ENCODE measurements at regions not wholly inside any gene's neighbourhood (a gene's known extent, or its start where the extent isn't known, plus 50 kb on each side); places are given as distances from the start of the nearest gene placed in this dataset.

GRCh38 chr5:133704411-133704810 is 92.1 kb upstream of the FSTL4 start:
- DNase-seq = no peak

- no peak for DNase-seq
These were observed 91.6 kb upstream of the FSTL4 start for GRCh38 chr5:133703935-133704334.

- no peak for DNase-seq
These were observed 90.7 kb upstream of the FSTL4 start for GRCh38 chr5:133702791-133703770.

- no peak for DNase-seq
These were observed 89.5 kb upstream of the FSTL4 start for GRCh38 chr5:133701871-133702270.

GRCh38 chr5:133700251-133700650 is 87.9 kb upstream of the FSTL4 start:
- no peak for DNase-seq

GRCh38 chr5:133698646-133699526 is 86.5 kb upstream of the FSTL4 start:
- DNase-seq = no peak

GRCh38 chr5:133698259-133698554 is 85.9 kb upstream of the FSTL4 start:
- no peak for DNase-seq

GRCh38 chr5:133697536-133698258 is 85.4 kb upstream of the FSTL4 start:
- no peak for DNase-seq

- no peak for DNase-seq
These were observed 84.6 kb upstream of the FSTL4 start for GRCh38 chr5:133696782-133697507.

- DNase-seq = no peak
These were observed 83.8 kb upstream of the FSTL4 start for GRCh38 chr5:133696006-133696584.

- no peak for DNase-seq
These were observed 82.0 kb upstream of the FSTL4 start for GRCh38 chr5:133694181-133694831.

- no peak for DNase-seq
These were observed 79.1 kb upstream of the FSTL4 start for GRCh38 chr5:133691448-133691847.

- no peak for DNase-seq
These were observed 78.4 kb upstream of the FSTL4 start for GRCh38 chr5:133690746-133691145.

GRCh38 chr5:133688391-133688790 is 76.0 kb upstream of the FSTL4 start:
- no peak for DNase-seq

GRCh38 chr5:133687212-133688061 is 75.1 kb upstream of the FSTL4 start:
- DNase-seq = no peak

GRCh38 chr5:133686566-133686965 is 74.2 kb upstream of the FSTL4 start:
- DNase-seq = no peak

GRCh38 chr5:133685402-133686018 is 73.2 kb upstream of the FSTL4 start:
- DNase-seq = no peak

GRCh38 chr5:133683646-133684596 is 71.6 kb upstream of the FSTL4 start:
- no peak for DNase-seq

GRCh38 chr5:133682451-133682850 is 70.1 kb upstream of the FSTL4 start:
- no peak for DNase-seq

Measured in NCI-H146 (cell line).